ENCODE measurements at regions not wholly inside any gene's neighbourhood (a gene's known extent, or its start where the extent isn't known, plus 50 kb on each side); places are given as distances from the start of the nearest gene placed in this dataset.

GRCh38 chr6:132204591-132204990 lies 196.7 kb downstream of the MOXD1 start:
- ChIA-PET CTCF (no interaction called here), POLR2A (no interaction called here), SMC1A (ENCODE audit: uncharacterized antibody, unreplicated experiment) (no interaction called here), RAD21 (ENCODE audit: unreplicated experiment) (no interaction called here)
- Histone ChIP-seq H3K27ac (ENCODE audit: control insufficient read depth, insufficient read depth) (no peak overlapping the region), H3K4me1 (ENCODE audit: control insufficient read depth, insufficient read depth, low read length) (no peaks in the 10 kb centered on the region), H3K4me2 (ENCODE audit: control insufficient read depth, insufficient read depth) (no peak overlapping the region), H3K4me3 (no peak overlapping the region), H3K9ac (ENCODE audit: control insufficient read depth, insufficient read depth, low read length) (no peak overlapping the region), H3K79me2 (ENCODE audit: control insufficient read depth, insufficient read depth, low read length) (no peaks in the 10 kb centered on the region), H2AFZ (ENCODE audit: control insufficient read depth, low read depth, low read length) (no peak overlapping the region), H3K9me3 (replicated peaks; ENCODE audit: control insufficient read depth, insufficient read depth, low read length) (no peaks in the 10 kb centered on the region), H3K36me3 (ENCODE audit: control insufficient read depth in 2 of 2, insufficient read depth in 2 of 2, low read length in 1 of 2) (no peaks in the 10 kb centered on the region), H4K20me1 (ENCODE audit: control insufficient read depth, insufficient read depth) (no peaks in the 10 kb centered on the region), H3K27me3 (replicated peaks in 1 of 2; ENCODE audit: control insufficient read depth in 2 of 2, insufficient read depth in 2 of 2, low read length in 1 of 2) (no peaks in the 10 kb centered on the region; a peak in 1 of 4 replicates)
- TF ChIP-seq ESRRA (IDR thresholded peaks at IDR 0.05; ENCODE audit: low read length) (no peak), TCF3 (IDR thresholded peaks at IDR 0.05; ENCODE audit: borderline replicate concordance, insufficient read depth, low read depth, low read length) (no peak), POLR2AphosphoS2 (IDR thresholded peaks at IDR 0.05; ENCODE audit: low read depth, low read length) (no peak), RBBP5 (conservative IDR thresholded peaks at IDR 0.05) (no peak)
- intact Hi-C loops (cut with micrococcal nuclease; ENCODE audit: unreplicated experiment) = no loop called here
- DNase-seq (ENCODE audit: low read depth, low spot score) (no peak), ATAC-seq (no peak), FAIRE-seq (no peak)
- in situ Hi-C loops (cut with MboI) = no loop called here
- 32% methylated on average over 4 of the region's 4 CpGs for WGBS (ENCODE audit: insufficient coverage, insufficient replicate concordance, low lambda C conversion rate, missing lambda C conversion rate)
- BruUV-seq (replicated peaks) = no TSS peak

- ChIA-PET POLR2A (no interaction called here), CTCF (no interaction called here), RAD21 (ENCODE audit: unreplicated experiment) (no interaction called here), SMC1A (ENCODE audit: uncharacterized antibody, unreplicated experiment) (no interaction called here)
- TF ChIP-seq ZBED1 (IDR thresholded peaks at IDR 0.05; ENCODE audit: borderline replicate concordance) (no peak), ELK1 (IDR thresholded peaks at IDR 0.05; ENCODE audit: low read depth, low read length) (no peak), KAT2A (conservative IDR thresholded peaks at IDR 0.05; ENCODE audit: control insufficient read depth, low read depth, low read length) (no peak), MTA2 (IDR thresholded peaks at IDR 0.05; ENCODE audit: low read depth) (no peak), IRF5 (IDR thresholded peaks at IDR 0.05; ENCODE audit: borderline replicate concordance) (no peak), ZBTB11 (CRISPR knock-in tag; IDR thresholded peaks at IDR 0.05) (no peak), FOXK2 (IDR thresholded peaks at IDR 0.05) (no peak), CHD4 (IDR thresholded peaks at IDR 0.05) (no peak), RAD21 (IDR thresholded peaks at IDR 0.05; ENCODE audit: insufficient read depth, low read depth, low read length) (no peak), GABPA (IDR thresholded peaks at IDR 0.05; ENCODE audit: low read depth) (no peak)
- intact Hi-C loops (cut with micrococcal nuclease; ENCODE audit: unreplicated experiment) = no loop called here
- no peak overlapping the region for H3K9ac ChIP-seq (ENCODE audit: control insufficient read depth, insufficient read depth, low read length)
- no peaks in the 10 kb centered on the region; a peak in 1 of 4 replicates for H3K27me3 ChIP-seq (replicated peaks in 1 of 2; ENCODE audit: control insufficient read depth in 2 of 2, insufficient read depth in 2 of 2, low read length in 1 of 2)
- H3K4me2 ChIP-seq (ENCODE audit: control insufficient read depth, insufficient read depth) = no peak overlapping the region
- no TSS peak for BruUV-seq (replicated peaks)
- H2AFZ ChIP-seq (ENCODE audit: control insufficient read depth, low read depth, low read length) = no peak overlapping the region
- H3K79me2 ChIP-seq (ENCODE audit: control insufficient read depth, insufficient read depth, low read length) = no peaks in the 10 kb centered on the region
- no peaks in the 10 kb centered on the region for H3K4me1 ChIP-seq (ENCODE audit: control insufficient read depth, insufficient read depth, low read length)
- FAIRE-seq = no peak
- WGBS (ENCODE audit: insufficient coverage, insufficient replicate concordance, low lambda C conversion rate, missing lambda C conversion rate) = 47% methylated on average over 4 of the region's 4 CpGs
- in situ Hi-C loops (cut with MboI) = no loop called here
- no peak for ATAC-seq
- no peak for DNase-seq (ENCODE audit: low read depth, low spot score)
- no peaks in the 10 kb centered on the region for H3K36me3 ChIP-seq (ENCODE audit: control insufficient read depth in 2 of 2, insufficient read depth in 2 of 2, low read length in 1 of 2)
- no peak overlapping the region for H3K4me3 ChIP-seq
- no peaks in the 10 kb centered on the region for H4K20me1 ChIP-seq (ENCODE audit: control insufficient read depth, insufficient read depth)
- H3K9me3 ChIP-seq (replicated peaks; ENCODE audit: control insufficient read depth, insufficient read depth, low read length) = no peaks in the 10 kb centered on the region
- no peak overlapping the region for H3K27ac ChIP-seq (ENCODE audit: control insufficient read depth, insufficient read depth)
These were observed 198.7 kb downstream of the MOXD1 start for GRCh38 chr6:132202574-132202973.

All from GM12878 (cell line).